GM13977 (cell line): ENCODE measurements at regions not wholly inside any gene's neighbourhood (a gene's known extent, or its start where the extent isn't known, plus 50 kb on each side); places are given as distances from the start of the nearest gene placed in this dataset.
A peak's percentile ranks its signal among the peaks of the same experiment; 100 is the strongest.

Experiments used
- DNase-seq: peaks from one replicate; pipeline ENCODE4 v3.0.0; 2012; ENCODE audit warnings: low spot score
- CTCF ChIP-seq: IDR thresholded peaks from 2 replicates; pipeline ENCODE4 v1.5.1; 2012; ENCODE audit warnings: mild to moderate bottlenecking, control low read depth; ENCODE audit not compliant: insufficient read depth; ENCODE audit errors: extremely low read depth, missing control alignments
- in situ Hi-C: fragments of 300-500 bp; cut with MboI; formaldehyde crosslinking; loops from one replicate; pipeline ENCODE4 v1.12.0; 2022; ENCODE audit warnings: low sequenced_read_pairs, low pct_unique_long_range_greater_than_20kb, mixed read lengths, inconsistent platforms; ENCODE audit not compliant: unreplicated experiment

DNA sequence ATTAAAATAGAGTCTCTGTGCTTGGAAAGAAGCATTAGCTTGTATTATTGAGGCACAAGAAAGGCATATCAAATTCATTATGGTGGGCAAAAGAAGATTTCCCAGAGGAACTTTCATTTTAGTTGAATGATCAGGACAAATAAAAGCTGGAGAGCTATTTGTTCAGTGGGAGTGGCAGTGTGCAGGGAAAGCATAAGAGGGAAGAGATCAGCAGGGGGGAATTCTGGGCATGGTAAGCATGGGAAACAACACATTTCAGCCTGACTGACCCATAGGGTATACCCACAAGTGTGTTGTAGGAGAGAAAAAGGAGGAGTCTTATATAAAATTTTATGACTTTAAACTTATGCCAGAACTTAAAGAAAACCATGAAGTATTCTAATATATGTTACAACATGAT, 167.7 kb upstream of the RASA1 start:
- in situ Hi-C loops = no loop called here
- DNase-seq = no peak
- no peak for TF ChIP-seq CTCF

DNA sequence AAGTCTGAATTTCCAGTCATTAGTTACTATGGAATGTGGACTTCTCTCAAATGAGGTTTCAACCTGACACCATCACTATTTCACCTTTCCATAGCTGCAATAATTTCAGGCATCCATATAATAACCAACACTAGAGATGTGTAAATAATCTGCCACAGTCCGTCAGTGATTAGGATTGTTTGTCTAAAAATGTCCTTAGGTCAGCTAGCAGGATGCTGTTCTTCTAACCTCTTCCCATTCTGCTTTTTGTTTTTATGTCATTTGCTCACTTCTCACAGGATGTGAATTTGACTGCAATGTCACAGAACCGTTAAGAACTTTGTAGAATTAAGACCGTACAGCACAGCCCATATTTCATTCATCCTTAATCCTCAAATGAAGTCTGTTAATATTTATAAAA, 166.4 kb upstream of the RASA1 start:
- no peak for TF ChIP-seq CTCF
- DNase-seq = no peak
- in situ Hi-C loops = no loop called here

DNA sequence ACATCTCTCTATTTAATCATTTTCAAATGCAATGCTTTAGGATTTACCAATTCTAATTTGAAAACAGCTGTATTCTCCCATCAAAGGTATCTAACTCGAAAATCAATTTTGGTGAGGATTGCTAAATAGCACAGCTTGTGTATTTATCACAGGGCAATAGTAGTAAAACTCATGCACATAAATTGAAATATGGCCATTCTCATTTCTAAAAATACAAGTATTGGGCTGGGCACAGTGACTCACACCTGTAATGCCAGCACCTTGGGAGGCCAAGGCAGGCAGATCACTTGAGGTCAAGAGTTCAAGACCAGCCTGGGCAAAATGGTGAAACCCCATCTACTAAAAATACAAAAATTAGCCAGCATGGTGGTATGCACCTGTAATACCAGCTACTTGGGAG, 164.8 kb upstream of the RASA1 start:
- no peak for DNase-seq
- TF ChIP-seq CTCF = no peak
- in situ Hi-C loops = no loop called here

DNA sequence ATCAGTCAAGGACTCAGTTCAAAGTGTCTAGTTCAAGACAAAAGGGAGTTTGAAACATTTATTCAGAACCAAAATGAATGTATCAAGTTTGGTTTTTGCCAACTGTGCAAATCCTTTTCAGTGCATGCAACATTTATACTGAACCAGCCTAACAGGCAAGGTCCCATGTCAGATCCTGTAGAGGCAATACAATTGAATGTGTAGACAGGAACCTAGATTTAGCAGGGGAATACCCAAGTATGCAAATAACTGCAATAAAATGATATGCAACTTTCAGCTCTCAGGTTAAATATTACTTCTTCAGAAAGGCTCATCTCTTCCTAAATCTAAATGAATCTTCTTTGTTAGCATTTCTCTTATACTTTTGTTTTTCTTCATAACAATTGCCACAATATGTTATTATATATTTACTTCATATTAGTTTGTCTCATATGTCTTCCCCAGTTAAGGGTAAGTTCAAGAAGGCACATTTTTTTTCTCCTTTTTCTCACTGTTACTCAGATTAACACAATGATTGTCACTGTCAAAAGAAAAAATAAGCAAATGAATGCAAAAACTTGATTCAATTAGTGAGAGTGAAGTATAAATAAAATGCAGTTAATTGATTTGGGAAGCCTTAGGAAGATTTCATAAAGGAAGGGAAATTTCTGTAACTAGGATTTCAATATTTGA, 163.9 kb upstream of the RASA1 start:
- peak; percentile 38 for DNase-seq
- TF ChIP-seq CTCF = no peak
- in situ Hi-C loops = no loop called here

DNA sequence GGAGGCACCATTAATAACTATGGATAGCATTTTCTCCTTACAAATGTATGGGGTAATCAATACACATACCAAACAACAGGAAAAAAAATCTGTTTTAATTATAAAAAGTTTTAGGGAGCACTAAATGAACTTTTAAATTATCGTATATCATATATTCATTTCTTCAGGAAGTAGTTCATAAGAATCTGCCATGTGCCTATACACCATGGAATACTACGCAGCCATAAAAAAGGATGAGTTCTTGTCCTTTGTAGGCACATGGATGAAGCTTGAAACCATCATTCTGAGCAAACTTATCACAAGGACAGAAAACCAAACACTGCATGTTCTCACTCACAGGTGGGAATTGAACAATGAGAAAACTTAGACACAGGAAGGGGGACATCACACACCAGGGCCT, 162.1 kb upstream of the RASA1 start:
- DNase-seq = no peak
- TF ChIP-seq CTCF = no peak
- in situ Hi-C loops = no loop called here

GRCh38 chr5:87109746-87110145, 157.9 kb upstream of the RASA1 start:
- DNase-seq = no peak
- in situ Hi-C loops = no loop called here
- no peak for TF ChIP-seq CTCF
